ENCODE measurements at regions not wholly inside any gene's neighbourhood (a gene's known extent, or its start where the extent isn't known, plus 50 kb on each side); places are given as distances from the start of the nearest gene placed in this dataset.

DNA sequence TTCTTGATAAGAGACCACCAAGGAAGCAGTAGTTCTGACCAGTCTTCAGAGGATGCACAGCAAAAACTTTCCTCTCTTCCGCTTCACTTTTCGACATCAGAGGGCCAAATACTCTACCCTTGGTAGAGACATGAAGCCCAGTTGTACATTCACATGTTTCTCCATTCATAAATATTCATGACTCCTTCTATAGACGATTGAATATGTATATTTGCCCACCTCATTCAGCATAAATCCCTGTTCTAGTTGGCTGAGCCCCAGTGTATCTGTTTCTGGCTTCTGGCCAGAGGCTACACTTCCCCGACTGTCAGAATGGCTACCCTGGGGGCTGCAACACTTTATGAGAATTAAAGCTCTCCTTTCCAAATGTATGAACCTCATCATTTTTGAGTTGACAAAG is 258.5 kb downstream of the ASXL3 start:
- no peak for ATAC-seq
- TF ChIP-seq ZNF70 (CRISPR knock-in tag; IDR thresholded peaks at IDR 0.05) (no peak), ARNTL (CRISPR knock-in tag; IDR thresholded peaks at IDR 0.05; ENCODE audit: borderline replicate concordance, low read depth) (no peak), ESRRG (CRISPR knock-in tag; IDR thresholded peaks at IDR 0.05) (no peak), TCF4 (CRISPR knock-in tag; IDR thresholded peaks at IDR 0.05; ENCODE audit: borderline replicate concordance) (no peak), ISL1 (CRISPR knock-in tag; IDR thresholded peaks at IDR 0.05) (no peak), ZC3H10 (CRISPR knock-in tag; IDR thresholded peaks at IDR 0.05) (no peak), GLIS3 (CRISPR knock-in tag; IDR thresholded peaks at IDR 0.05) (no peak), OSR1 (CRISPR knock-in tag; IDR thresholded peaks at IDR 0.05) (no peak), BACH2 (CRISPR knock-in tag; IDR thresholded peaks at IDR 0.05; ENCODE audit: borderline replicate concordance) (no peak), TOX (CRISPR knock-in tag; IDR thresholded peaks at IDR 0.05; ENCODE audit: borderline replicate concordance) (no peak), ZFP3 (CRISPR knock-in tag; IDR thresholded peaks at IDR 0.05) (no peak), CREB5 (CRISPR knock-in tag; IDR thresholded peaks at IDR 0.05; ENCODE audit: low read depth) (no peak), RARB (CRISPR knock-in tag; IDR thresholded peaks at IDR 0.05) (no peak), ZFP30 (CRISPR knock-in tag; IDR thresholded peaks at IDR 0.05) (no peak), ZNF565 (CRISPR knock-in tag; conservative IDR thresholded peaks at IDR 0.05; ENCODE audit: low read depth) (no peak), ZNF8 (CRISPR knock-in tag; IDR thresholded peaks at IDR 0.05) (no peak), SNAI2 (CRISPR knock-in tag; IDR thresholded peaks at IDR 0.05) (no peak)
- TF ChIP-seq, protein P1, sequence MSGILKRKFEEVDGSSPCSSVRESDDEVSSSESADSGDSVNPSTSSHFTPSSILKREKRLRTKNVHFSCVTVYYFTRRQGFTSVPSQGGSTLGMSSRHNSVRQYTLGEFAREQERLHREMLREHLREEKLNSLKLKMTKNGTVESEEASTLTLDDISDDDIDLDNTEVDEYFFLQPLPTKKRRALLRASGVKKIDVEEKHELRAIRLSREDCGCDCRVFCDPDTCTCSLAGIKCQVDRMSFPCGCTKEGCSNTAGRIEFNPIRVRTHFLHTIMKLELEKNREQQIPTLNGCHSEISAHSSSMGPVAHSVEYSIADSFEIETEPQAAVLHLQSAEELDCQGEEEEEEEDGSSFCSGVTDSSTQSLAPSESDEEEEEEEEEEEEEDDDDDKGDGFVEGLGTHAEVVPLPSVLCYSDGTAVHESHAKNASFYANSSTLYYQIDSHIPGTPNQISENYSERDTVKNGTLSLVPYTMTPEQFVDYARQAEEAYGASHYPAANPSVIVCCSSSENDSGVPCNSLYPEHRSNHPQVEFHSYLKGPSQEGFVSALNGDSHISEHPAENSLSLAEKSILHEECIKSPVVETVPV (CRISPR knock-in tag; IDR thresholded peaks at IDR 0.05): no peak

DNA sequence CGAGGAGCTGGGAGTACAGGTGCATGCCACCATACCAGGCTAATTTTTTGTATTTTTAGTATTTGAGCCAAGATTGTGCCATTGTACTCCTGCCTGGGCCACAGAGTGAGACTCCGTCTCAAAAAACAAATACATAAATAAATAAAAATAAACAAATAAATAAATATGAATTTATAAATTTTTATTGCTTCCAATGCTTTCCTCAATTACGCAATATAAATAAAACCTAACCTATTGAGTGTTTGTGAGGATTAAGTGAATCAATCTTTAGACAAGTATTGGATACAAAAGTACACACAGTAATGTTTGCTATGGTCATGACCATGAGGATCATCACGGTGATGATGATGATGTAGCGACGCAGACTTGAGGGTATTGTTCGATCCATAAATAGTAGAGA is 257.4 kb downstream of the ASXL3 start:
- TF ChIP-seq ZNF565 (CRISPR knock-in tag; conservative IDR thresholded peaks at IDR 0.05; ENCODE audit: low read depth): no peak
- no peak for TF ChIP-seq ZFP3 (CRISPR knock-in tag; IDR thresholded peaks at IDR 0.05)
- TF ChIP-seq ISL1 (CRISPR knock-in tag; IDR thresholded peaks at IDR 0.05): no peak
- no peak for TF ChIP-seq TCF4 (CRISPR knock-in tag; IDR thresholded peaks at IDR 0.05; ENCODE audit: borderline replicate concordance)
- ATAC-seq: no peak

DNA sequence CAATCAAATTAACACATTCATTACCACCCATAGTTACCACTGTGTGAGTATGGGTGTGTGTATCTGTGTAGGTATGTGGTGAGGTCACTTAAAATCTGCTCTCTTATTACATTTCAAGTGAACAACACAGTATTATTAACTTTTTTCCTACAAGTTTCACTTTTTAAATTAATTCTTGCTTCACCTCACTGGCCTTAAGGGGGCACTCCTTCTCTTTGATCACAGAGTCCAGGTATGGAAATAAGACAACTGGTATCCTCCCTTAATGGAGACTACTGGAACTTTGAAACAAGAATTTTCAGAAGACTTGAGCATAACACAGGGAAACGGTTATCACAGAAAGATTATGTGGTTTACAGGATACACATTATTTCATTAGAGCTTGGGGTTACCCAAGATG is 255.8 kb downstream of the ASXL3 start:
- ATAC-seq: no peak
- TF ChIP-seq CREB5 (CRISPR knock-in tag; IDR thresholded peaks at IDR 0.05; ENCODE audit: low read depth): no peak
- TF ChIP-seq ESRRG (CRISPR knock-in tag; IDR thresholded peaks at IDR 0.05): no peak
- no peak for TF ChIP-seq ZNF565 (CRISPR knock-in tag; conservative IDR thresholded peaks at IDR 0.05; ENCODE audit: low read depth)
- no peak for TF ChIP-seq CSDC2 (CRISPR knock-in tag; IDR thresholded peaks at IDR 0.05)
- no peak for TF ChIP-seq GLIS3 (CRISPR knock-in tag; IDR thresholded peaks at IDR 0.05)
- TF ChIP-seq RARB (CRISPR knock-in tag; IDR thresholded peaks at IDR 0.05): no peak
- TF ChIP-seq SNAI2 (CRISPR knock-in tag; IDR thresholded peaks at IDR 0.05): no peak
- TF ChIP-seq ISL1 (CRISPR knock-in tag; IDR thresholded peaks at IDR 0.05): no peak
- no peak for TF ChIP-seq ZNF8 (CRISPR knock-in tag; IDR thresholded peaks at IDR 0.05)
- no peak for TF ChIP-seq PPARA (CRISPR knock-in tag; IDR thresholded peaks at IDR 0.05; ENCODE audit: borderline replicate concordance)
- no peak for TF ChIP-seq TCF4 (CRISPR knock-in tag; IDR thresholded peaks at IDR 0.05; ENCODE audit: borderline replicate concordance)
- no peak for TF ChIP-seq OSR1 (CRISPR knock-in tag; IDR thresholded peaks at IDR 0.05)
- TF ChIP-seq ZNF70 (CRISPR knock-in tag; IDR thresholded peaks at IDR 0.05): no peak
- no peak for TF ChIP-seq ZC3H10 (CRISPR knock-in tag; IDR thresholded peaks at IDR 0.05)
- TF ChIP-seq BACH2 (CRISPR knock-in tag; IDR thresholded peaks at IDR 0.05; ENCODE audit: borderline replicate concordance): no peak
- TF ChIP-seq ARNTL (CRISPR knock-in tag; IDR thresholded peaks at IDR 0.05; ENCODE audit: borderline replicate concordance, low read depth): no peak
- TF ChIP-seq PATZ1 (CRISPR knock-in tag; IDR thresholded peaks at IDR 0.05; ENCODE audit: borderline replicate concordance): no peak
- TF ChIP-seq, protein P2, sequence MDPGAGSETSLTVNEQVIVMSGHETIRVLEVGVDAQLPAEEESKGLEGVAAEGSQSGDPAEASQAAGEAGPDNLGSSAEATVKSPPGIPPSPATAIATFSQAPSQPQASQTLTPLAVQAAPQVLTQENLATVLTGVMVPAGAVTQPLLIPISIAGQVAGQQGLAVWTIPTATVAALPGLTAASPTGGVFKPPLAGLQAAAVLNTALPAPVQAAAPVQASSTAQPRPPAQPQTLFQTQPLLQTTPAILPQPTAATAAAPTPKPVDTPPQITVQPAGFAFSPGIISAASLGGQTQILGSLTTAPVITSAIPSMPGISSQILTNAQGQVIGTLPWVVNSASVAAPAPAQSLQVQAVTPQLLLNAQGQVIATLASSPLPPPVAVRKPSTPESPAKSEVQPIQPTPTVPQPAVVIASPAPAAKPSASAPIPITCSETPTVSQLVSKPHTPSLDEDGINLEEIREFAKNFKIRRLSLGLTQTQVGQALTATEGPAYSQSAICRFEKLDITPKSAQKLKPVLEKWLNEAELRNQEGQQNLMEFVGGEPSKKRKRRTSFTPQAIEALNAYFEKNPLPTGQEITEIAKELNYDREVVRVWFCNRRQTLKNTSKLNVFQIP (CRISPR knock-in tag; IDR thresholded peaks at IDR 0.05; ENCODE audit: borderline replicate concordance, low read depth): no peak

Measured in SK-N-SH treated with all-trans-retinoic acid at 6 μM for 48 hours (cell line).